Adrenal gland (tissue), 9 donors: ENCODE measurements at regions not wholly inside any gene's neighbourhood (a gene's known extent, or its start where the extent isn't known, plus 50 kb on each side); places are given as distances from the start of the nearest gene placed in this dataset.

Experiments
- DNase-seq, 7 donors: peaks; one replicate each; pipeline ENCODE4 v3.0.0-alpha.2; 2019 to 2020
- H3K27ac ChIP-seq, 5 donors: fragments of 200-600 bp; sonication (generic) in 4 of 5; 1 replicate in 3 of 5; 2 replicates in 2 of 5; pipeline versions ENCODE4 v1.5.1 to v1.8.0; 2016 to 2020; ENCODE audit warnings: mild to moderate bottlenecking in 1 of 5
- H3K27me3 ChIP-seq: fragments of 200-600 bp; 2 replicates; pipeline ENCODE4 v1.8.0; 2021
- H3K36me3 ChIP-seq, 2 donors: fragments of 200-600 bp; replicated peaks in 1 of 2; 1 replicate in 1 of 2; 2 replicates in 1 of 2; pipeline versions ENCODE4 v1.5.1 to v1.8.0; 2018 to 2022
- H3K4me1 ChIP-seq, 2 donors: fragments of 200-600 bp; replicated peaks in 1 of 2; 1 replicate in 1 of 2; 2 replicates in 1 of 2; pipeline versions ENCODE4 v1.5.1 to v1.8.0; 2018 to 2021
- H3K4me3 ChIP-seq, 4 donors: fragments of 200-600 bp; sonication (generic) in 3 of 4; one replicate each; pipeline ENCODE4 v1.5.1; 2016 to 2018
- H3K9me3 ChIP-seq, 3 donors: fragments of 200-600 bp; sonication (generic) in 1 of 3; replicated peaks in 1 of 3; 1 replicate in 2 of 3; 2 replicates in 1 of 3; pipeline versions ENCODE4 v1.5.1 to v1.8.0; 2016 to 2021
- POLR2A ChIP-seq, 2 donors: fragments of 450-650 bp; IDR thresholded peaks; one replicate each; pipeline ENCODE4 v1.6.1; 2017; ENCODE audit warnings: antibody characterized with exemption in 2 of 2, mild to moderate bottlenecking in 2 of 2, moderate library complexity in 1 of 2
- WGBS, 4 donors: extraction: QIAGEN DNeasy Blood & Tissue Kit in 2 of 4; methylation state at CpG; one replicate each; pipeline versions ENCODE4 v1.1.5 to v1.1.7; 2013 to 2017; 5-methylcytosine and 5-hydroxymethylcytosine counted together
- intact Hi-C, 2 donors: fragments of 100-400 bp; cut with DNase I; formaldehyde crosslinking; loops; one replicate each; pipeline versions ENCODE4 v1.14.1 to v1.15.0; 2022 to 2023
- TF ChIP-seq, protein P1 (sequence below), 6 experiments: fragments of 450-650 bp in 4 of 6; fragments of 200-600 bp in 2 of 6; sonication (generic) in 1 of 6; IDR thresholded peaks; 1 replicate in 5 of 6; 2 replicates in 1 of 6; pipeline versions ENCODE4 v1.5.1 to v1.8.0; 2016 to 2021; ENCODE audit warnings: antibody characterized with exemption in 6 of 6, mild to moderate bottlenecking in 2 of 6, moderate library complexity in 1 of 6
- donor health status: healthy with polysubstance abuse.
- donor health status: Bipolar disorder and iron deficiency.
- donor health status: DM: yes; HTN: yes; CAD: no.
- donor health status: DM: no; HTN: no; CAD: no.
- donor health status: DM: no; HTN: no; CAD: no.

- Histone ChIP-seq H3K9me3 (no peaks in the 10 kb centered on the region), H3K27me3 (no peaks in the 10 kb centered on the region), H3K27ac (no peak overlapping the region), H3K36me3 (no peaks in the 10 kb centered on the region), H3K4me3 (no peak overlapping the region), H3K4me1 (peaks cover 0 to 16% of the 10 kb centered on the region in 2 donors)
- TF ChIP-seq, protein P1, sequence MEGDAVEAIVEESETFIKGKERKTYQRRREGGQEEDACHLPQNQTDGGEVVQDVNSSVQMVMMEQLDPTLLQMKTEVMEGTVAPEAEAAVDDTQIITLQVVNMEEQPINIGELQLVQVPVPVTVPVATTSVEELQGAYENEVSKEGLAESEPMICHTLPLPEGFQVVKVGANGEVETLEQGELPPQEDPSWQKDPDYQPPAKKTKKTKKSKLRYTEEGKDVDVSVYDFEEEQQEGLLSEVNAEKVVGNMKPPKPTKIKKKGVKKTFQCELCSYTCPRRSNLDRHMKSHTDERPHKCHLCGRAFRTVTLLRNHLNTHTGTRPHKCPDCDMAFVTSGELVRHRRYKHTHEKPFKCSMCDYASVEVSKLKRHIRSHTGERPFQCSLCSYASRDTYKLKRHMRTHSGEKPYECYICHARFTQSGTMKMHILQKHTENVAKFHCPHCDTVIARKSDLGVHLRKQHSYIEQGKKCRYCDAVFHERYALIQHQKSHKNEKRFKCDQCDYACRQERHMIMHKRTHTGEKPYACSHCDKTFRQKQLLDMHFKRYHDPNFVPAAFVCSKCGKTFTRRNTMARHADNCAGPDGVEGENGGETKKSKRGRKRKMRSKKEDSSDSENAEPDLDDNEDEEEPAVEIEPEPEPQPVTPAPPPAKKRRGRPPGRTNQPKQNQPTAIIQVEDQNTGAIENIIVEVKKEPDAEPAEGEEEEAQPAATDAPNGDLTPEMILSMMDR (IDR thresholded peaks at IDR 0.05): no peak
- no peak for TF ChIP-seq POLR2A (IDR thresholded peaks at IDR 0.05)
- no peak for DNase-seq
- intact Hi-C loops: no loop called here
Observed at GRCh38 chr3:72097053-72097452, 312.1 kb upstream of the PROK2 start.

- TF ChIP-seq, protein P1 (IDR thresholded peaks at IDR 0.05): no peak
- TF ChIP-seq POLR2A (IDR thresholded peaks at IDR 0.05): no peak
- Histone ChIP-seq H3K27ac (no peak overlapping the region), H3K4me1 (peaks cover 0 to 4% of the 10 kb centered on the region in 2 donors), H3K4me3 (no peak overlapping the region), H3K9me3 (no peaks in the 10 kb centered on the region), H3K36me3 (no peaks in the 10 kb centered on the region), H3K27me3 (no peaks in the 10 kb centered on the region)
- intact Hi-C loops: no loop called here
- WGBS, 4 donors: 60 to 62% (median 60%) methylated on average over 4 of the region's 4 CpGs
- DNase-seq: no peak
Observed at GRCh38 chr3:72095521-72095920, 310.6 kb upstream of the PROK2 start.

GRCh38 chr3:72093992-72094334, 309.0 kb upstream of the PROK2 start:
- TF ChIP-seq, protein P1 (IDR thresholded peaks at IDR 0.05): no peak
- TF ChIP-seq POLR2A (IDR thresholded peaks at IDR 0.05): no peak
- WGBS, 4 donors: 84 to 97% (median 95%) methylated on average over 3 of the region's 3 CpGs
- Histone ChIP-seq H3K27me3 (no peaks in the 10 kb centered on the region), H3K27ac (no peak overlapping the region), H3K4me3 (no peak overlapping the region), H3K9me3 (no peaks in the 10 kb centered on the region), H3K36me3 (no peaks in the 10 kb centered on the region), H3K4me1 (no peaks in the 10 kb centered on the region)
- intact Hi-C loops: no loop called here
- DNase-seq: no peak

GRCh38 chr3:72093270-72093991, 308.5 kb upstream of the PROK2 start:
- Histone ChIP-seq H3K27me3 (no peaks in the 10 kb centered on the region), H3K4me1 (no peaks in the 10 kb centered on the region), H3K36me3 (no peaks in the 10 kb centered on the region), H3K9me3 (no peaks in the 10 kb centered on the region), H3K27ac (no peak overlapping the region), H3K4me3 (no peak overlapping the region)
- no peak for DNase-seq
- WGBS, 4 donors: 81 to 91% (median 84%) methylated on average over 10 of the region's 10 CpGs
- intact Hi-C loops: no loop called here
- TF ChIP-seq, protein P1 (IDR thresholded peaks at IDR 0.05): no peak
- TF ChIP-seq POLR2A (IDR thresholded peaks at IDR 0.05): no peak
